Left ventricle myocardium inferior (tissue), 1 donor: ENCODE measurements at regions not wholly inside any gene's neighbourhood (a gene's known extent, or its start where the extent isn't known, plus 50 kb on each side); places are given as distances from the start of the nearest gene placed in this dataset.

ENCODE experiments used
- DNase-seq: peaks from one replicate; pipeline ENCODE4 v3.0.0-alpha.2; 2020
- H3K27ac ChIP-seq: fragments of 200-600 bp; replicated peaks from 2 replicates; pipeline ENCODE4 v1.8.0; 2021
- H3K27me3 ChIP-seq: fragments of 200-600 bp; 2 replicates; pipeline ENCODE4 v1.8.0; 2021; ENCODE audit warnings: low read depth
- H3K36me3 ChIP-seq: fragments of 200-600 bp; 2 replicates; pipeline ENCODE4 v1.8.0; 2021
- H3K4me1 ChIP-seq: fragments of 200-600 bp; 2 replicates; pipeline ENCODE4 v1.8.0; 2021
- H3K4me3 ChIP-seq: fragments of 200-600 bp; 2 replicates; pipeline ENCODE4 v1.8.0; 2021; ENCODE audit warnings: mild to moderate bottlenecking, moderate library complexity
- H3K9me3 ChIP-seq: fragments of 200-600 bp; replicated peaks from 2 replicates; pipeline ENCODE4 v1.8.0; 2021
- CTCF ChIP-seq: fragments of 200-600 bp; IDR thresholded peaks from 2 replicates; pipeline ENCODE4 v1.8.0; 2021; ENCODE audit warnings: antibody characterized with exemption, mild to moderate bottlenecking, borderline replicate concordance
- intact Hi-C: fragments of 100-400 bp; cut with micrococcal nuclease; formaldehyde crosslinking; loops from one replicate; pipeline ENCODE4 v1.11.0; 2022
- donor health status: DM: no; HTN: yes; CAD: no; lungs with severe emphysema.

- H3K4me1 ChIP-seq: no peaks in the 10 kb centered on the region
- intact Hi-C loops: no loop called here
- H3K36me3 ChIP-seq: no peaks in the 10 kb centered on the region
- no peak overlapping the region for H3K4me3 ChIP-seq
- H3K27me3 ChIP-seq: peaks cover 13% of the 10 kb centered on the region
- no peak for DNase-seq
- H3K27ac ChIP-seq: no peak overlapping the region
- no peaks in the 10 kb centered on the region for H3K9me3 ChIP-seq
- TF ChIP-seq CTCF: no peak
Observed at GRCh38 chr2:104741860-104742259, 112.1 kb upstream of the POU3F3 start.

GRCh38 chr2:104744537-104744936 is 109.4 kb upstream of the POU3F3 start:
- H3K27me3 ChIP-seq: peaks cover 16% of the 10 kb centered on the region
- no peak for DNase-seq
- H3K27ac ChIP-seq: no peak overlapping the region
- H3K4me3 ChIP-seq: no peak overlapping the region
- TF ChIP-seq CTCF: no peak
- intact Hi-C loops: no loop called here
- H3K9me3 ChIP-seq: no peaks in the 10 kb centered on the region
- no peaks in the 10 kb centered on the region for H3K4me1 ChIP-seq
- no peaks in the 10 kb centered on the region for H3K36me3 ChIP-seq

- no peak overlapping the region for H3K4me3 ChIP-seq
- H3K27ac ChIP-seq: no peak overlapping the region
- no peak for TF ChIP-seq CTCF
- intact Hi-C loops: no loop called here
- peaks cover 25% of the 10 kb centered on the region for H3K27me3 ChIP-seq
- H3K4me1 ChIP-seq: no peaks in the 10 kb centered on the region
- no peaks in the 10 kb centered on the region for H3K36me3 ChIP-seq
- DNase-seq: no peak
- H3K9me3 ChIP-seq: no peaks in the 10 kb centered on the region
Observed at GRCh38 chr2:104745846-104746245, 108.1 kb upstream of the POU3F3 start.

GRCh38 chr2:104746299-104746698 is 107.6 kb upstream of the POU3F3 start:
- Histone ChIP-seq H3K9me3 (no peaks in the 10 kb centered on the region), H3K4me3 (no peak overlapping the region), H3K36me3 (no peaks in the 10 kb centered on the region), H3K4me1 (no peaks in the 10 kb centered on the region), H3K27me3 (peaks cover 25% of the 10 kb centered on the region), H3K27ac (no peak overlapping the region)
- intact Hi-C loops: no loop called here
- no peak for TF ChIP-seq CTCF
- DNase-seq: no peak

- intact Hi-C loops: no loop called here
- Histone ChIP-seq H3K4me1 (no peaks in the 10 kb centered on the region), H3K27me3 (peaks cover 25% of the 10 kb centered on the region), H3K4me3 (no peak overlapping the region), H3K9me3 (no peaks in the 10 kb centered on the region), H3K36me3 (no peaks in the 10 kb centered on the region), H3K27ac (no peak overlapping the region)
- no peak for DNase-seq
- no peak for TF ChIP-seq CTCF
Observed at GRCh38 chr2:104746858-104747257, 107.1 kb upstream of the POU3F3 start.
